PC-9 (cell line): ENCODE measurements at regions not wholly inside any gene's neighbourhood (a gene's known extent, or its start where the extent isn't known, plus 50 kb on each side); places are given as distances from the start of the nearest gene placed in this dataset.

ENCODE experiments used
- BruUV-seq: library from RNA; stranded (reverse); fragments of 400-500 nt; replicated peaks from 2 replicates; lab custom pipeline; 2021; lab: Mats Ljungman, UMichigan
- CTCF ChIA-PET: fragments of 300-600 bp; sonication (Branson Sonifier 250); formaldehyde crosslinking; loops from one replicate; lab custom pipeline; 2022; ENCODE audit warnings: antibody characterized with exemption; lab: Charles Lee
- POLR2A ChIA-PET: fragments of 300-600 bp; sonication (Branson Sonifier 250); formaldehyde crosslinking; loops from one replicate; lab custom pipeline; 2022; ENCODE audit warnings: antibody characterized with exemption; ENCODE audit not compliant: unreplicated experiment; lab: Charles Lee
- DNase-seq, 2 experiments: peaks; one replicate each; pipeline versions ENCODE4 v3.0.0 to v3.0.0-alpha.2; 2015 to 2022; ENCODE audit warnings: mixed read lengths in 1 of 2
- H2AFZ ChIP-seq: fragments of 200-600 bp; sonication (generic); 2 replicates; pipeline ENCODE4 v1.8.1; 2017; ENCODE audit warnings: antibody characterized with exemption
- H3F3A ChIP-seq: fragments of 200-600 bp; sonication (generic); 2 replicates; pipeline ENCODE4 v1.8.1; 2017; ENCODE audit warnings: antibody characterized with exemption, mild to moderate bottlenecking, low read depth; ENCODE audit not compliant: insufficient read depth
- H3K27ac ChIP-seq: fragments of 200-600 bp; sonication (generic); 2 replicates; pipeline ENCODE4 v1.6.1; 2016; ENCODE audit warnings: mixed run types
- H3K27me3 ChIP-seq: fragments of 200-600 bp; sonication (generic); 2 replicates; pipeline ENCODE4 v1.6.1; 2016; ENCODE audit warnings: low read depth, mixed run types; ENCODE audit not compliant: insufficient read depth
- H3K36me3 ChIP-seq: fragments of 200-600 bp; sonication (generic); 2 replicates; pipeline ENCODE4 v1.6.1; 2016; ENCODE audit warnings: low read depth, mixed run types
- H3K4me1 ChIP-seq: fragments of 200-600 bp; sonication (generic); replicated peaks from 2 replicates; pipeline ENCODE4 v1.6.1; 2016; ENCODE audit warnings: mixed run types; ENCODE audit not compliant: insufficient read depth
- H3K4me2 ChIP-seq: fragments of 200-600 bp; sonication (generic); 2 replicates; pipeline ENCODE4 v1.6.1; 2017; ENCODE audit warnings: mixed run types
- H3K4me3 ChIP-seq: fragments of 200-600 bp; sonication (generic); 2 replicates; pipeline ENCODE4 v1.6.1; 2016; ENCODE audit warnings: mixed run types
- H3K79me2 ChIP-seq: fragments of 200-600 bp; sonication (generic); 2 replicates; pipeline ENCODE4 v1.6.1; 2017; ENCODE audit warnings: low read depth, mixed run types
- H3K9me2 ChIP-seq: fragments of 200-600 bp; sonication (generic); 2 replicates; pipeline ENCODE4 v1.8.1; 2017; ENCODE audit warnings: mild to moderate bottlenecking; ENCODE audit not compliant: insufficient read depth
- H3K9me3 ChIP-seq: fragments of 200-600 bp; sonication (generic); 2 replicates; pipeline ENCODE4 v1.8.1; 2016; ENCODE audit warnings: low read depth; ENCODE audit not compliant: insufficient read depth
- H4K20me1 ChIP-seq: fragments of 200-600 bp; sonication (generic); 2 replicates; pipeline ENCODE4 v1.8.1; 2017; ENCODE audit not compliant: insufficient read depth
- CTCF ChIP-seq: fragments of 200-600 bp; sonication (generic); conservative IDR thresholded peaks from 2 replicates; pipeline ENCODE4 v1.6.1; 2017; ENCODE audit warnings: mixed run types, antibody characterized with exemption, mild to moderate bottlenecking, moderate library complexity
- EZH2 ChIP-seq: fragments of 200-600 bp; sonication (generic); IDR thresholded peaks from 2 replicates; pipeline ENCODE4 v1.8.0; 2017; ENCODE audit warnings: antibody characterized with exemption, low read depth
- intact Hi-C: fragments of 100-400 bp; cut with micrococcal nuclease; formaldehyde crosslinking; loops from one replicate; pipeline ENCODE4 v1.10.0; 2022; ENCODE audit not compliant: unreplicated experiment

DNA sequence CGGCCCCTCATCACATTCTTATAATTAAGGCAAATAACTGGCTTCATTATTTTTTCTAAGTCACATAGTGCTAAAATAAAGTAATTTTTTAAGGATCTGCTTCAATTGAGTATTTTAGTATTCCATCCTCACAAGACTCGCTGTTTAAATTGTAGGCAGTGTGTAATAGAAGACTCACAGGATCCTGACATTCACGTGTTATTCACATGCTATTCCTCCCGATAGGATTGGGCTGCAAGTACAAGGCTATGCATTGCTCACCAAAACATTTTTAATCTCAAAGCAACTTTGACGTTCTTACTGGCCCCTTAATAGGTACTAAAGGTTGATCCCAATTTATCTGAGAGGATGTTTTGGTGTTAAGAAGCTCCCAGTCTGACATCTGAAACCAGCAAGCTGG is 127.6 kb upstream of the L3MBTL4 start:
- intact Hi-C loops = loop anchor here (5.0 kb wide), 1 partner anchor 635 kb away; no protein-coding TSS in a partner anchor
- H3K9me2 ChIP-seq = no peaks in the 10 kb centered on the region
- no TSS peak for BruUV-seq
- no peaks in the 10 kb centered on the region for H3K36me3 ChIP-seq
- TF ChIP-seq EZH2 (no peak), CTCF (no peak)
- ChIA-PET CTCF (no interaction called here), POLR2A (no interaction called here)
- no peaks in the 10 kb centered on the region for H3K9me3 ChIP-seq
- no peak overlapping the region for H3K4me3 ChIP-seq
- H4K20me1 ChIP-seq = no peaks in the 10 kb centered on the region
- H3K4me2 ChIP-seq = no peak overlapping the region
- no peaks in the 10 kb centered on the region for H3K79me2 ChIP-seq
- no peaks in the 10 kb centered on the region for H3F3A ChIP-seq
- no peak for DNase-seq
- H3K27ac ChIP-seq = no peak overlapping the region
- H3K4me1 ChIP-seq = no peaks in the 10 kb centered on the region
- H3K27me3 ChIP-seq = no peaks in the 10 kb centered on the region
- H2AFZ ChIP-seq = no peak overlapping the region

- Histone ChIP-seq H4K20me1 (no peaks in the 10 kb centered on the region), H3K79me2 (no peaks in the 10 kb centered on the region), H3K27ac (no peak overlapping the region), H3K4me3 (no peak overlapping the region), H3K4me2 (no peak overlapping the region), H2AFZ (no peak overlapping the region), H3K9me2 (no peaks in the 10 kb centered on the region), H3K27me3 (no peaks in the 10 kb centered on the region), H3K4me1 (no peaks in the 10 kb centered on the region), H3K9me3 (no peaks in the 10 kb centered on the region), H3K36me3 (no peaks in the 10 kb centered on the region), H3F3A (no peaks in the 10 kb centered on the region)
- CTCF ChIA-PET = no interaction called here
- intact Hi-C loops = loop anchor here (1.0 to 5.0 kb wide), 2 partner anchors 343 to 634 kb away; no protein-coding TSS in a partner anchor
- DNase-seq = no peak
- POLR2A ChIA-PET = no interaction called here
- no TSS peak for BruUV-seq
- no peak for TF ChIP-seq EZH2
- TF ChIP-seq CTCF = peak; percentile 70; the same call in 1 of the 2 replicates
These were observed 128.7 kb upstream of the L3MBTL4 start for GRCh38 chr18:6543330-6543908.

- Histone ChIP-seq H3K36me3 (no peaks in the 10 kb centered on the region), H3K4me3 (no peak overlapping the region), H3K4me1 (no peaks in the 10 kb centered on the region), H3K9me3 (no peaks in the 10 kb centered on the region), H3K27ac (no peak overlapping the region), H3K27me3 (no peaks in the 10 kb centered on the region), H3K79me2 (no peaks in the 10 kb centered on the region), H3K9me2 (no peaks in the 10 kb centered on the region), H4K20me1 (no peaks in the 10 kb centered on the region), H3K4me2 (no peak overlapping the region), H3F3A (no peaks in the 10 kb centered on the region), H2AFZ (no peak overlapping the region)
- POLR2A ChIA-PET = interaction anchor here (0.6 kb wide), 1 partner anchor 262 kb away, joined by 6 read pairs; no protein-coding TSS in a partner anchor
- TF ChIP-seq CTCF (no peak), EZH2 (no peak)
- intact Hi-C loops = no loop called here
- no TSS peak for BruUV-seq
- CTCF ChIA-PET = no interaction called here
- no peak for DNase-seq
These were observed 131.5 kb upstream of the L3MBTL4 start for GRCh38 chr18:6546229-6546628.
